NT2/D1 (cell line): ENCODE measurements at regions not wholly inside any gene's neighbourhood (a gene's known extent, or its start where the extent isn't known, plus 50 kb on each side); places are given as distances from the start of the nearest gene placed in this dataset.

Experiments used
- SUZ12 ChIP-seq: IDR thresholded peaks from 2 replicates; pipeline ENCODE4 v1.6.1; 2011; ENCODE audit not compliant: insufficient read length, insufficient read depth; ENCODE audit errors: extremely low read depth
- YY1 ChIP-seq: IDR thresholded peaks from 2 replicates; pipeline ENCODE4 v1.6.1; 2011; ENCODE audit not compliant: insufficient read length, insufficient read depth
- ZNF274 ChIP-seq: IDR thresholded peaks from 2 replicates; pipeline ENCODE4 v1.6.1; 2011; ENCODE audit warnings: mild to moderate bottlenecking, low read depth, low read length

DNA sequence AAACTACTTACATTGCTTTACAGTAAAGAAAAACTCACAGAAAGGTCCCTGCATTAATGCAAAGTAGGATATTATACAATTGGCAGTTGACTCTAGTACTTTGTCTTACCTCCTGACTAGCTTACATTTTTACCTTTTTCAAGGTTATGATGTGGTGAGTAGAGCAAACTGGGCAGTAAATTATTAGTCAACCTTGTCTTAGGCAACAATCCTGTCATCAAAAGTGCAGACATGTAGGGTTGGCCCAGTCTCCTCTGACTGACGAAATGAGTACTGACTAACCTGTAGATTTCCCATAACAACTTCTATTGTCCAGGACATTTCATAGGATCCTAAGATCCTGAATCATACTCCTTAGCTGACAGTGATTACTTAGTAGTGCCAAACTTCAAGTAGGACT, 142.0 kb upstream of the NUDT6 start:
- TF ChIP-seq SUZ12 = no peak
- no peak for TF ChIP-seq YY1
- no peak for TF ChIP-seq ZNF274
